Fibroblast of skin of abdomen (primary cell): ENCODE measurements at regions not wholly inside any gene's neighbourhood (a gene's known extent, or its start where the extent isn't known, plus 50 kb on each side); places are given as distances from the start of the nearest gene placed in this dataset.

Source experiments
- DNase-seq: peaks from one replicate; pipeline ENCODE4 v3.0.0-alpha.2; 2013

DNA sequence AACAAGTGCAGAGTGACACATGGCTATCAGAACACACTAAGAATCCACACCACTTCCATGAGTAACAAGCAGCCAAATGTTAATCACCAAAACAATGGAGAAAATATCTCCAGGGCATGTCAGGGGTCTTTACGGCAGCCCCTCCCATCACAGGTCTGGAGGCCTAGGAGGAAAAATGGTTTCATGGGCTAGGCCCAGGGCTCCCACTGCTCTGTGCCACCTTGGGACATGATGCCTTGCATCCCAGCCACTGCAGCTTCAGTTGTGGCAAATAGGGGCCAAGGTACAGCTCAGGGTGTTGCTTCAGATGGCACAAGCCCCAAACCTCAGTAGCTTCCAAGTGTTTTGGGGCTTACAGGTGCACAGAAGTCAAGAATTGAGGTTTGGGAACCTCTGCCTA, 66.6 kb downstream of the NEURL3 start:
- DNase-seq: no peak

DNA sequence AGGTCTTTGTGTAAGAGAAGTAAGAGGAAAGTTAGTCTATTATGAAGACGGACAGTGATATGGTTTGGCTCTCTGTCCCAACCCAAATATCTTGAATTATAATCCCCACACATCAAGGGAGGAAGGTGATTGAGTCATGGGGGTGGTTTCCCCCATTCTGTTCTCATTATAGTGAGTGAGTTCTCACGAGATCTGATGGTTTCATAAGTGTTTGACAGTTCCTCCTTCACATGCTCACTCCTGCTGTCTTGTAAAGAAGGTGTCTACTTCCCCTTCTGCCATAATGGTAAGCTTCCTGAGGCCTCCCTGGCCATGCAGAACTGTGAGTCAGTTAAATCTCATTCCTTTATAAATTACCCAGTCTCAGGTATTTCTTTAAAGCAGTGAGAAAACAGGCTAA, 67.6 kb downstream of the NEURL3 start:
- DNase-seq: no peak

DNA sequence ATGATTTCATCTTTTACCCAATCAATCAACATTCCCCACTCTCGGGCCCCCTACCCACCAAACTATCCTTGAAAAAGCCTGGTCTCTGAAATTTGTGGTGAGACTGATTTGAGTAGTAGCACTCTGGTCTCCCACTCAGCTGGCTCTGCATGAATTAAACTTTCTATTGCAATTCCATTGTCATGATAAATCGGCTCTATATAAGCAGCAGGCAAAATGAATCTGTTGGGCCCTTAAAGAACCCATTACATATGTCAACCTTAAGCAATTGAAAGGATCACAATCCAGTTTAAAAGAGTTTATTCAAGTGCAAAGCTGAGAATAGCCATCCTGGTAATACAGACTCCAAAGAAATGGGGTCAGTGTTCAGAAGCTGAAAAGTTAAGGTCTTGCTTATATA, 68.2 kb downstream of the NEURL3 start:
- DNase-seq: no peak

- DNase-seq: no peak
Observed at GRCh38 chr2:96436416-96436815, 68.7 kb downstream of the NEURL3 start.

GRCh38 chr2:96431319-96431718, 73.8 kb downstream of the NEURL3 start:
- DNase-seq: no peak

GRCh38 chr2:96430394-96430988, 74.7 kb downstream of the NEURL3 start:
- no peak for DNase-seq

DNA sequence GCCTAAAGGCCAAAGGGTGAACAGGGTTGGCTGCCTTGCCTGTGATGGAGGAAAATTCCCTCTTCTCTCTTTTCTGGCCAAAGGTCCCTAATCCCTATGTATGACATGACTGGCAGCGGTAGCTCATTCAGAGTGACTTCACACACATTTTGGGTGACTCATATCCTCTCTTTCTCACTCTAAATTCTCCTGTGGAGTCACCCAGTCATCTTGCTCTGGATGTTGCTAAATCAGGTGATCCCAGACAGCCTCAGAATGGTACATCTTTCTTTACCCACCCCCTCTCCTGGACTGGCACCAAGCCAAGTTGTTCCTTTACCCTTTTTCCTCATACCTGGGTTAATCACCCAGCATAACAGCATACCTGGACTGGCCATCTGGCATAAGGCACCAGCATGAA, 77.2 kb downstream of the NEURL3 start:
- DNase-seq: peak; percentile 81

DNA sequence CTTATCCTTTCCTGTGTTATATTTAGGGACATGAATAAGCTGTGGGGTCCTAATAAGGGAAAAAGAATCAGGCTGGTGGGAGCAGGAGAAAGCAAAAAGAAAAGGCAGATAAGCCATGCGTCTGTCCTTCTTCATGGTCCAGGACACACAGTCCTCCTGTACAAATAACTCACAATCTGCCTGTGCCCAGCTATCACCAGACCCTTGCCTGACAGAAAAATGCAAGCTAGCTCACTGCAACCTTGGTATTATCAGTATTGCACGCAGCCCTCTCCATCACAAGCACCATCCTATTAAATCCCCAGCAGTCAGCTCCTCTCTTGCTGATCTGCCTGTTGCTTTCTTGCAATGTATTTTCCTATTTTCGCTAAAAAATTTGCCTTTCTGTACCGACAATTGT, 78.0 kb downstream of the NEURL3 start:
- DNase-seq: no peak

DNA sequence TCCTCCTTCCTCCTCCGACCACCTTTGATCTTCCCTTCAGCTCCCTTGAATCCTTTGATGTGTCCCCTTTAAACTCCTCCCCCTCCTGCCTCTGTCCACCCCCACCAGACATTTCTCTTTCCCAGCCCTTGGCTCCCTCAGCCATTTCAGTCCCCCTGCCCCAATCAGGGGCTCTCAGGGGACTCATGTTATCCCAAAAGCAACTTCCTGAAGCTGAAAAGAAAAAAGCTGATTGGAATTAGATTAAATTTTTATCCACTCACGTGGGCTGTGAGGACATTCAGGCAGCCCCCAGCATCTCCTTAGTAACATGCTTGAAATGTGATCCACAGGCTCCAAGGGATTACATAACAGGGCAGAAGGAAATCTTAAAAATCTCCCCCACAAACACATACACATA, 81.3 kb downstream of the NEURL3 start:
- peak; percentile 55 for DNase-seq
